HG03571 (cell line): ENCODE measurements at regions not wholly inside any gene's neighbourhood (a gene's known extent, or its start where the extent isn't known, plus 50 kb on each side); places are given as distances from the start of the nearest gene placed in this dataset.

Experiments
- ATAC-seq: cut with Tn5 transposase; IDR thresholded peaks from one replicate; pipeline ENCODE4 v1.9.1; 2021; ENCODE audit not compliant: unreplicated experiment

GRCh38 chr10:44301781-44302355 is 83.0 kb downstream of the CXCL12 start:
- ATAC-seq: no peak

GRCh38 chr10:44300666-44301649 is 83.9 kb downstream of the CXCL12 start:
- no peak for ATAC-seq

- ATAC-seq: no peak
These were observed 86.2 kb downstream of the CXCL12 start for GRCh38 chr10:44298713-44299112.

GRCh38 chr10:44297963-44298362 is 86.9 kb downstream of the CXCL12 start:
- ATAC-seq: no peak

GRCh38 chr10:44295644-44296241 is 89.2 kb downstream of the CXCL12 start:
- ATAC-seq: no peak

- no peak for ATAC-seq
These were observed 90.0 kb downstream of the CXCL12 start for GRCh38 chr10:44294726-44295412.

- no peak for ATAC-seq
These were observed 91.1 kb downstream of the CXCL12 start for GRCh38 chr10:44293842-44294241.

GRCh38 chr10:44293306-44293778 is 91.6 kb downstream of the CXCL12 start:
- no peak for ATAC-seq

- ATAC-seq: no peak
These were observed 92.4 kb downstream of the CXCL12 start for GRCh38 chr10:44292390-44293002.

- ATAC-seq: no peak
These were observed 93.8 kb downstream of the CXCL12 start for GRCh38 chr10:44291091-44291490.

GRCh38 chr10:44289125-44289524 is 95.8 kb downstream of the CXCL12 start:
- no peak for ATAC-seq

- no peak for ATAC-seq
These were observed 97.5 kb downstream of the CXCL12 start for GRCh38 chr10:44287408-44287807.

GRCh38 chr10:44284198-44285084 is 100.5 kb downstream of the CXCL12 start:
- ATAC-seq: no peak

GRCh38 chr10:44282626-44283300 is 102.1 kb downstream of the CXCL12 start:
- no peak for ATAC-seq

GRCh38 chr10:44281662-44282061 is 103.2 kb downstream of the CXCL12 start:
- no peak for ATAC-seq

GRCh38 chr10:44281089-44281613 is 103.7 kb downstream of the CXCL12 start:
- ATAC-seq: no peak

GRCh38 chr10:44280226-44281014 is 104.5 kb downstream of the CXCL12 start:
- ATAC-seq: no peak
